Upper lobe of right lung (tissue), 1 donor: ENCODE measurements at regions not wholly inside any gene's neighbourhood (a gene's known extent, or its start where the extent isn't known, plus 50 kb on each side); places are given as distances from the start of the nearest gene placed in this dataset.
"Not testable (repeated sequence)": the region's sequence is repeated elsewhere in the genome, so short reads cannot be mapped to it uniquely, and the experiment has no call there.

Source experiments
- ATAC-seq: fragments of 200-7000 bp; cut with Tn5 transposase; one replicate; pipeline ENCODE4 v1.9.1; 2020; ENCODE audit warnings: mild to moderate bottlenecking, moderate library complexity
- DNase-seq: peaks from one replicate; pipeline ENCODE4 v3.0.0-alpha.2; 2020
- H3K27ac ChIP-seq: fragments of 200-600 bp; one replicate; pipeline ENCODE4 v1.8.0; 2022
- H3K27me3 ChIP-seq: fragments of 200-600 bp; one replicate; pipeline ENCODE4 v1.8.0; 2022; ENCODE audit warnings: mild to moderate bottlenecking
- H3K36me3 ChIP-seq: fragments of 200-600 bp; one replicate; pipeline ENCODE4 v1.8.0; 2022
- H3K4me1 ChIP-seq: fragments of 200-600 bp; one replicate; pipeline ENCODE4 v1.8.0; 2022
- H3K4me3 ChIP-seq: fragments of 200-600 bp; one replicate; pipeline ENCODE4 v1.8.0; 2022; ENCODE audit warnings: mild to moderate bottlenecking
- H3K9me3 ChIP-seq: fragments of 200-600 bp; one replicate; pipeline ENCODE4 v1.8.0; 2022
- CTCF ChIP-seq: fragments of 200-600 bp; IDR thresholded peaks from one replicate; pipeline ENCODE4 v1.8.0; 2022; ENCODE audit warnings: antibody characterized with exemption
- intact Hi-C: fragments of 100-400 bp; cut with DNase I; formaldehyde crosslinking; loops from one replicate; pipeline ENCODE4 v1.11.0; 2022
- donor health status: DM: no; HTN: yes; CAD: no; lungs with severe emphysema.

DNA sequence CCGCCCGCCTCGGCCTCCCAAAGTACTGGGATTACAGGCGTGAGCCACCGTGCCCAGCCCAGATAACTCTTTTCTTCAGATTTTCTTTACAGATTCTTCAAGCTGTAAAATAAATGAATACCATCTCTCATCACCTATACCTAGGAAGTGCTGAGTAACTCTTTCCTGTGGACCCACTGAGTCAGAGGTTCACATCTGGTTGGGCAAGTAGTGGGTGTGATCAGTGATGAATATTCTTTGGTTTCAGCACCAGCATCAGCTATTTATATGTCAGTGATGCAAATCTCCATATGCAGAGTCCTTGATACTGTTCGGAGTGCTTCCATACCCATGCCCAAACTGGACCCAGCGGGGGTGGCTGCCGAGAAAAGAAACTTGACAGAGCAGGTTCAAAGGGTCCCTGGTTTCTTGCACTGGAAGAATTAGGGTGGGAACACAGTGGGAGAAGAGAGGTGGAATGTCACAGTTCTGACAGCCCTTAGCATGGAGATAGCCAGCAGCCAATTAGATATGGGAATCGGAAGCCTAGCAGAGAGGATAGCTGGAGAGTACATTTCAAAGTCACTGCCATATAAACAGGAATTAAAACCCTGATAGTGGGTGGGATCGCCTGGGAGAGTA is 64.9 kb upstream of the DDR1 start:
- TF ChIP-seq CTCF, result no peak
- H3K27me3 ChIP-seq, result no peaks in the 10 kb centered on the region
- H3K27ac ChIP-seq, result no peak overlapping the region
- H3K9me3 ChIP-seq, result no peaks in the 10 kb centered on the region
- intact Hi-C loops, result no loop called here
- no peak for ATAC-seq
- no peaks in the 10 kb centered on the region for H3K36me3 ChIP-seq
- no peak overlapping the region for H3K4me3 ChIP-seq
- no peak for DNase-seq
- H3K4me1 ChIP-seq, result peaks cover 12% of the 10 kb centered on the region

DNA sequence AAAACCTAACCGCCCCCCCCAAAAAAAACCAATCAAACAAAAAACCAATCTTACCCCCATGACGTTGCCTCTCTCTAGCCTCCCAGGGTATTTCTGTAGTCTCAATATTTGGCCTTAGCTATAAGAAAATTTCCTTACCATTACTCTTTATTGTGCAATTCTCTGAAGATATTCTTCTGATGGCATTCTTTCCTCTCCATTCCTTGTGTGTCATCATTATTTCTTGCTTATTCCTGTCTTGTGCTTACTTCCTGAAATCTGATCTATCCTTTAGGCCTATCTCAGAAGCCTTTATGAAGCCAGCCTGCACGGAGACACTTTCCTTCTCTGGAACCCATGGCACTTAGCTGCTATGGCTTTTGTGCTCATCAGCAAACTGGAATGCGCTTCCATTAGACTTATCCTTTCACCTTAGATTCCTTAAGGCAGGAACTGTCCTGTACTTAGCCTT is 65.9 kb upstream of the DDR1 start:
- Histone ChIP-seq H3K36me3 (no peaks in the 10 kb centered on the region), H3K27me3 (no peaks in the 10 kb centered on the region), H3K4me1 (peaks cover 21% of the 10 kb centered on the region), H3K4me3 (no peak overlapping the region), H3K9me3 (no peaks in the 10 kb centered on the region), H3K27ac (peak overlapping the region; percentile 42)
- intact Hi-C loops, result no loop called here
- DNase-seq (no peak), ATAC-seq (peak; percentile 20)
- TF ChIP-seq CTCF, result no peak

- no peak overlapping the region for H3K27ac ChIP-seq
Measured at GRCh38 chr6:30816791-30817739, 67.3 kb upstream of the DDR1 start.

GRCh38 chr6:30816296-30816695 is 68.0 kb upstream of the DDR1 start:
- H3K27ac ChIP-seq, H3K4me3 ChIP-seq, ATAC-seq, H3K27me3 ChIP-seq, H3K36me3 ChIP-seq, DNase-seq, H3K9me3 ChIP-seq, intact Hi-C loops: not testable (repeated sequence)
- peaks cover 18% of the 10 kb centered on the region for H3K4me1 ChIP-seq

More at GRCh38 chr6:30816791-30817739, 67.3 kb upstream of the DDR1 start:
- Histone ChIP-seq H3K27me3 (no peaks in the 10 kb centered on the region), H3K9me3 (no peaks in the 10 kb centered on the region), H3K4me1 (peaks cover 24% of the 10 kb centered on the region), H3K4me3 (no peak overlapping the region), H3K36me3 (no peaks in the 10 kb centered on the region)
- DNase-seq (no peak), ATAC-seq (no peak)
- TF ChIP-seq CTCF, result no peak
- intact Hi-C loops, result no loop called here

DNA sequence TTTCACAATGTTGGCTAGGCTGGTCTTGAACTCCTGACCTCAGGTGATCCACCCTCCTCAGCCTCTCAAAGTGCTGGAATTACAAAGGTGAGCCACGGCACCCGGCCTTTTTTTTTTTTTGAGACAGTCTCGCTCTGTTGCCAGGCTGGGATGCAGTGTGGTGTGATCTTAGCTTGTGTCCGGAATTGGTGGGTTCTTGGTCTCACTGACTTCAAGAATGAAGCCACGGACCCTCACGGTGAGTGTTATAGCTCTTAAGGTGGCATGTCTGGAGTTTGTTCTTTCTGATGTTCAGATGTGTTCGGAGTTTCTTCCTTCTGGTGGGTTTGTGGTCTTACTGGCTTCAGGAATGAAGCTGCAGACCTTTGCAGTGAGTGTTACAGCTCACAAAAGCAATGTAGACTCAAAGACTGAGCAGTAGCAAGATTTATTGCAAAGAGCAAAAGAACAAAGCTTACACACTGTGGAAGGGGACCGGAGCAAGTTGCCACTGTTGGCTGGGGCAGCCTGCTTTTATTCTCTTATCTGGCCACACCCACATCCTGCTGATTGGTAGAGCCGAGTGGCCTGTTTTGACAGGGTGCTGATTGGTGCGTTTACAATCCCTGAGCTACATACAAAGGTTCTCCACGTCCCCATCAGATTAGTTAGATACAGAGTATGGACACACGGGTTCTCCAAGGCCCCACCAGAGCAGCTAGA is 69.1 kb upstream of the DDR1 start:
- H3K9me3 ChIP-seq, intact Hi-C loops, ATAC-seq, H3K27ac ChIP-seq, DNase-seq, H3K36me3 ChIP-seq, H3K4me3 ChIP-seq, H3K27me3 ChIP-seq: not testable (repeated sequence)
- H3K4me1 ChIP-seq, result peaks cover 18% of the 10 kb centered on the region

DNA sequence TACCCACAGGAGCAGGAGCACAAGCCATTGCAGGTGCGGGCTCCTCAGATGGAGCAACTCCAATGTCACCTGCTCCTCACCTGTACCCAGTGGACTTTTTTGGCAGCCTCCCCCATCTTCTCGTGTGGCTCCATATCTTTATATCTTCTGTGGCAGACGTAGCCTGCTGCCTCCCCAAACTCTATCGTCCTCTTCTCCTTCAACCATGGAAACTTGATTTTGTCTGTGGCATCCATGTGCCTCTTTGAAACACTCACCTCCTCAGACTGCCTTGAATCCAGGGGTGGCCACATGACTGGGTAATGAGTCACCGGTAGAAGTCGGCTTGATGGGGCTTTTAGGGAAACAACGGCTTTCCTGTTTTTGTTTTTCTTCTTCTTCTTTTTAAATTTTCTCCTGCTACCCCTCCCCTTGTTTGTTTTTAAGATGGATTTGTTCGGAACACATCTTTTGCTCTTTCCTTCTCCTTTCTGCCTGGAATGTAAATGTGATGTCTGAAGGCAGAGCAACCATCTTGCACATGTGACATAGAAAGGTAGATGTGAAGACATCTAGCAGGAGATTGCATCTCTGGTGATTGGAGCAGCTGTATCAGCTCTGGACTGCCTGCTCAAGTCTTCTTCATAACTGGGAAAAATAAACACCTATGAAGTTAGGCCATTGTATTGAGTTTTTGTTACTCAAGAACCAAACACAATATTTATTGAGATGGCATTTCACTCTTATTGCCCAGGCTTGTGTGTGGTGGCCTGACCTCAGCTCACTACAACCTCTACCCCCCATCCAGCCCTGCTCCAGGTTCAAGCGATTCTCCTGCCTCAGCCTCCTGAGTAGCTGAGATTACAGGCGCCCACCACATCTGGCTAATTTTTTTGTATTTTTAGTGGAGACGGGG is 69.9 kb upstream of the DDR1 start:
- ATAC-seq, result peak; percentile 69
- Histone ChIP-seq H3K4me3 (no peak overlapping the region), H3K36me3 (no peaks in the 10 kb centered on the region), H3K27me3 (no peaks in the 10 kb centered on the region), H3K9me3 (no peaks in the 10 kb centered on the region), H3K27ac (no peak overlapping the region), H3K4me1 (peaks cover 18% of the 10 kb centered on the region)
- intact Hi-C loops, result no loop called here
- TF ChIP-seq CTCF, result no peak
- DNase-seq, result no peak
